GM21619 (cell line): ENCODE measurements at regions not wholly inside any gene's neighbourhood (a gene's known extent, or its start where the extent isn't known, plus 50 kb on each side); places are given as distances from the start of the nearest gene placed in this dataset.

Source experiments
- ATAC-seq: cut with Tn5 transposase; IDR thresholded peaks from one replicate; pipeline ENCODE4 v1.9.1; 2021; ENCODE audit not compliant: unreplicated experiment

DNA sequence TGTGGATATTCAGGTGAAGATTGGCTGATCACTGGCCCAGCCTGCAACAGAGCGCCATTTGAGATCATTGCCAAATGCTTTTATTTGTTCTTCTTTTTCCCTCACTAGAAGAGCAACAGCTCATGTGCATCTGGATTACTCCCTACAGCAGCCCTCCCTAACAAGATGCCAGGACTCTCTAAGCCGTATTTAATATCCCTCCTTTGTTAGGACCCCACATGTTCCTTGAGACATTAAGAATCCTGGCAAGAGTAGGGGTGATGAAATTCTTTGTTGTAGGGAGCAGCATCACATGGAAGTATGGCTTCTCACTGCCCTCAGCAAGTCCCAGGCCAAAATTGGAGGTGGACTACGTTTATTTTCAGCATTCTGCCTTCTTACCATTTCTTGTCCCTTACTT lies 167.8 kb downstream of the PAX1 start:
- ATAC-seq = no peak

DNA sequence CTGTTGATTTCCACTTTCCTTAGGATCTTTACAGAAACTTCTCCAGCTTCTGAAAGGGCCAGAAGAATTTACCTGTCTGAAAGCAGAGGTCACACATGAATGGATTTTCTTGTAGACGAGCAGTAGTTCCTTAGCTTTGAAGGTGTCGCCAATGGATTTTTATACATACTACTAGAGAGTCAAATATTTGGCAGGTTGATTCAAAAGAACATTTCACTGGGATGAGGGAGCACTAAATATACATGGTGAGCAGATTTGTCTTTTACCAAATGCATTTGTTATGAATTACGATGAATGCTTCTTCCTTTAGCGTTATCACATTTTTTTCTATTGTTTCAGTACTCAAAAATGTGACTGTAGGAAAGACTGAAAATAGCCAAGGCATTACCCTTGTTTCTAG lies 162.3 kb downstream of the PAX1 start:
- no peak for ATAC-seq

DNA sequence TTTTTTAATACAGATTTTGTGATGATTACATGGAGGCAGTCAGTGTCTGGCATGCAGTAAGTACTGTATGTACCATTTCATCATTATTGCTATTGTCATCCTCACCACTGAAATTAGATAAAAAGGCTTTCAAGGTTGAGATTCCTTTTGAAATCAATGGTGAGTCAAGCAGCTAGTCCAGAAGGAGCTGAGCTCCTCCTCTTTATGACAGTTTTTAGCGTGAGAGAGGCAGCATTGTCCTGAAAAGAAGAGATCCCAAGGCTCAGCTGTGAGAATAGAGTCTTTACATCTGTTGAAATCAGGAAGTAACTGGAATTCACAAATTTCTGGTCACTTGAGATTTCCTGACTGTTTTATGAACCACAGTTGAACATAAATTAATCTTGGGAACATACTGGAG lies 161.9 kb downstream of the PAX1 start:
- no peak for ATAC-seq

DNA sequence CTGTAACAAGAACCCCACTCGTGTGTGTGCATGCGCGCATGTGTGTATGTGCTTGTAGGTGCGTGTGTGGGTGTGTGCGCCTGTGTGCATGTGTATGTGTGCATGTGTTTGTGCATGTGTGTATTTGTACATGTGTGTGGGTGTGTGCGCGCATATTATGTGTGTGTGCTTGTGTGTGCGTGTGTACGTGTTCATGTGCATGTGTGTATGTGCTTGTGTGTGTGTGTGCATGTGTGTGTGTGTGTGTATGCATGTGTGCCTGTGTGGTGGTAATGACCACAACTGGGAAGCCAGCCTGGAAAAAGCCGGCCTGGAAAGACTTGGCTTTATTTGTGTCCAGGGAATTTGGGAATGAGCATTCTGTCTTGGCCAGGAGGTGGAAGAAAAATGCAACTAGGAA lies 157.5 kb downstream of the PAX1 start:
- no peak for ATAC-seq

DNA sequence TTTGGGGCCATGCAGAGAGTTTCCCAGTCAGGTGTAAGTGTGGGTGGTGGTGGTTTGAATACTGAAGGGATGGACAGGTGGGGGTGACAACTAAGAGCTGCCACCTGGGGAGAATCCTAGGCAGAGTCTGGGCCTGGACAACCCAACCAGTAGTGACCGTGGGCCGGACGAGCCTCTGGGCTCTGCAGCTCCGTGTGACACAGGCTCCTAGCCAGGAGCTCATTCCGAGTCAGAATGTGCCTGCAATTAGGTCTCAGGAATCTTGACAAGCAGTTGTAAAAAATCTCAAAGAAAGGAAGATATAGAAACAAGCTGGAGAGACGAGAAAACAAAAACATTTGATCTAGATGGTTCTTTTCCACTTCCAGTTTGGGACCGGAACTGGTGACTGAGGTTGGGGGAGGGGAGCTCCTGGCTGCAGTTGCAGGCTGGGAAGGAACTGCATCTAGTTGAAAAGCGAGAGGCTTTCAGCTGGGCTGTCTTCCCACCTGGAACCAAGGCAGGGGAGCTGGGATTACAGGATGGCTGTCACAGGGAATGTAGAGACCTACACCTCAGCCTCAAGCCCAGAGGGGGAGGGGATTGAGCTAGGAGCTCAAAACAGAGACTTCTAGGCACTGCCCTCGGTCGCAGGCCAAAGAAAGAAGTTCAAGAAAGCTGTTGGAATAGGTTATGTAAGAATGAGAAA lies 156.9 kb downstream of the PAX1 start:
- no peak for ATAC-seq

DNA sequence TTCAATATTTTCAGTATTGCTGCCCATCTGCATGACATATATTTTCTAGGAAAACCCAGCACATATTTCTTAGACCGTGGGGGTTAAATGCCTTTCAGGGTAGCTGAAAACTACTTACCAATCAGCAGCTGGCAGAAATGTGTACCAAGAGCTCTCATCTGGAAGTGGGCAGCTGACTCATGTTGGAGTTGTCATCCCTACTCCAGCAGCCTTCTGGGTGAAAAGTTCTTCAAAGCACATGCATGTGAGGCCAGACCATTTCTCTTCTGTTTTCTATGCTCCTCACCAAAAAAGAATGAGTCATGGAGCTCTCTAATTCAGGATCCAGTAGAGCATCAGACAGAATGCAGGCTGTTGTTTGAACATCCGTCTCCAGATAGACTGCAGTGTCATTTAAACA lies 135.5 kb downstream of the PAX1 start:
- ATAC-seq = no peak

DNA sequence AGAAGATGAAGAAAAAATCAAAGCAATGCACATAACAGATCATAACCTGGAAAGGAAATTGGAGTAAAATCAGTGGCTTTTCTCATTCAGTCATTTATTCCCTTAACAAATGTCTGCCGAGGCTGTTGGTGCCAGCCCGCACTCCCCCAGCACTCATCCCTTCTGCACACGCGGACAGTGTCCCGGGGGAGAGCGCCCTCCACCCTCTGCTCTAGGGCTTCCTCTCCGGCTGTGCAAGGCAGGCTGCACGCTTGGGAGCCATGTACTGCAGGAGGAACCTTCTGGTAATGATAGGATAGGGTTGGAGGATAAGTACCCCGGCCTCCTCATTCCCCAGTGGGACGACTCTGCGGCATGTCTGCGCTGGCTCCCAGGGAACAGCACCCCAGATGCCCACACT lies 134.5 kb downstream of the PAX1 start:
- no peak for ATAC-seq

DNA sequence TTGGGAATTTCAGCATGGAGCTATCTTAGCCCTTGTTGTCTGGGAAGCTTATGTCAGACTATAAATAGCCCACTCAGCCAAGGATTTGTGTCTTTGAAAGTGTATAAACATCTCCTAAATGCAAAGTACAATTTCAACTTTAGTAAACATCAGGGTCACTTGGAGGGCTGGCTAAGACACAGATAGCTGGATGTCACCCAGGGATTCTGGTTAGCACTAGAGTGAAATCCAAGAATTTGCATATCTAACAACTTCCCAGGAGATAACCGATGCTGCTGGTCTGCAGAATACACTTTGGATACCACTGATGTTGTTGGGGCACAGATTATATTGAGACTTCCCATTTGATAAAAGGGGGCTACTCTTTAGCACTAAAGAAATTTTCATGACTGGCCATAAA lies 130.9 kb downstream of the PAX1 start:
- no peak for ATAC-seq

DNA sequence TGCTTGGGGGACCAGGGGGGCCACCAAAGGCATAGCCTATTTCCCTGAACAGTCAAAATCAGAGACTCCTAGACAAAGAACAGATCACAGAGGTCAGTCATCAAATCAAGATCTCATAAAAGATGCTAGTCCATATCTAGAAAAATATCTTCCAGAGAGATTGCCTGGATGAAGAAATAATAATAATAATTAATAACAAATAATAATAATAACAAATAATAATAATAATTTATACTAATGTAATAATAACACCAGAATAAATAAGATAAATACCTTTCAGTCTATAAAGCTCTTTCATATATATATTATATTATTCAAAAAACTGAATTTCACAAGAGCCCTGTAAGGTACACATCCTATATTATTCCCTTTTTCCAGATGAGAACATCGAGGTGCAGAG lies 129.6 kb downstream of the PAX1 start:
- no peak for ATAC-seq

DNA sequence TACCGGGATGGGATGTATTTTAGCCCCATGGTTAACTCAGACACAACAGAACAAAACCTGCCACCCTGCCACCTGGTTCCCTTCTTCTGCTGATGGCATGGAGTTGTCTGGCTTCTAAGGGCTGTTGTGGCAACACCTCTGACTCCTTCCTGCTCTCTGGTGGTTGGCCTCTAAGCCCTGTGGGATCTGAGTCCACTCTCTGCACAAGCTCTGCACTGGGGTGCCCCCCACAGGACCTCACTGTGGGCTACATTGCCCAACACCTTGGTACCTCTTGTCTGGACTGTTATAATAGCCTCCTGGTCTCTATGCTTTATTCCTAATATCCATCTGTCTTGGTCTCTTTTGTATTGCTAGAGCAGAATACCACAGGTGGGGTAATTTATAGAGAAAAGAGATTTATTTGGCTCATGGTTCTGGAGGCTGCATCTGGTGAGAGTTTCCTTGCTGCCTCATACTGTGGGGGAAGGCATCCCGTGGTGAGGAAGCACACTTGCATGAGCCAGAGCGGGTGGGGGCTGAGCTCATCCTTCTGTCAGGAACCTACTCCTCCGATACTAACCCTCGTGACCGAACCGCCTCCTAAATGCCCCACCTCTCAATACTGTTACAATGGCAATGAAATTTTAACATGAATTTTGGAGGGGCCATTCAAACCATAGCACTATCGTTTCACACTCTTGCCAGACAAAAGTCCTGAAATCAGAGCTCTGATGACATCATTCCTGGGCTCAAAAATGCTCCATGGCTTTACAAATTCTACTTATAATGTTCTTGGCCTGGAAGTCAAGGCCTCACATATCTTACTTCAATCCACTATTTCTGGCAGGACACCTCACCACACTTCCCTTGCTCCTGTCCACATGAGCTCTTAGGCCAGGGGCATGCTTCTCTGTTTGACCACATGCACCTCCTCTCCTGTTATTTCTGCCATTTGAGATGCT lies 127.2 kb downstream of the PAX1 start:
- no peak for ATAC-seq

DNA sequence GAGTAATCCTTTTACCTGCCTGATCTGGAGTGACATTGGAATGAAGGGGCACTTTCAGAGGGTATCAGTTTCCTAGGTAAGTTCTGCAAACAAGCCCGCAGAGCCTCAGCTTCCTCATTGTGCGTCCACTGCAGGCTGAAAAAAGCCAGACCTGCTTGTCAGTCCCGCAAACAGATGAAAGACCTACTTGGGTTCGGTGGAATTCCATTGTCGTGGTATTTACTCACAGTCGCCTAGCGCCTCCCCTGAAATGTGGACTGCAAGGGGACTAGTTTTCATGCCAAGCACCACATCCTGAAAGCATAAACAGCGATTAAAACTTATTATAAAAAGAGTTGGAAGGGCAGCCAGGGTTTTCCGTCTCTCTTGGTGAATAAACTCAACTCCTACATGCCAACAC lies 121.5 kb downstream of the PAX1 start:
- ATAC-seq = no peak

DNA sequence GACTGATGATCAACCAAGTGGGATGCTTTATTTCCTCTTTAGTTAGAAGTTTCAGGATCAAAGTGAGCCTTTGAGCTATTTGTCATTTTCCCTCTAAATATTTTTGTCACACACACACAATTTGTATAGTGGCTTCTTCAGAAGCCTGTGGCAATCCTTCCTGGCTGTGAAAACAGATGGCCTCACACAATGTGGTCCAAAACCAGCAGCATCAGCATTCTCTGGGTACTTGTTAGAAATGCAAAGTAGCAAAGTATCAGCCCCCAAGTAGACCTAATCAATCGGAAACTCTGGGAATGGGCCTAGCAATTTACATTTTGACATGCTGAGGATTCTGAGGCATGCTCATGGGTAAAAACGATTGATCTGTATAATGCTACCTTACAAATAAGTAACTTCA lies 115.9 kb downstream of the PAX1 start:
- ATAC-seq = no peak

DNA sequence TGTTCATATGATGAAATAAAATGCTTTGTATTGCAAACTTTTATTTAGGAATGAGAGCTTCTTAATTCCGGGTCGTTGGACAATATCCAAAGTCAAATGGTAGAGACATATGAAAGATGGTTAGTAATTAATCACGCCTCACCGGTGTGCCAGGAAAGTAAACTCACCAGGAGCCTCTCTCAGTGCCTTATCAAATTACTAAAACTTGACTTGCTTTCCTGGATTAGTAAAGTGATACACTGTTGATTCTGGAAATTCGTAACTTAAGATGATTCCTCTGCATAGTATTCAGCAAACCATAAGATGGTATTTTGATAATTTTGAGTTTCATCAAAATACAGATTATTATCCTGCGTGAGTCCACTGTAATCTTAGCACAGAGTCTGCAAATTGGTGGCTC lies 115.2 kb downstream of the PAX1 start:
- no peak for ATAC-seq

DNA sequence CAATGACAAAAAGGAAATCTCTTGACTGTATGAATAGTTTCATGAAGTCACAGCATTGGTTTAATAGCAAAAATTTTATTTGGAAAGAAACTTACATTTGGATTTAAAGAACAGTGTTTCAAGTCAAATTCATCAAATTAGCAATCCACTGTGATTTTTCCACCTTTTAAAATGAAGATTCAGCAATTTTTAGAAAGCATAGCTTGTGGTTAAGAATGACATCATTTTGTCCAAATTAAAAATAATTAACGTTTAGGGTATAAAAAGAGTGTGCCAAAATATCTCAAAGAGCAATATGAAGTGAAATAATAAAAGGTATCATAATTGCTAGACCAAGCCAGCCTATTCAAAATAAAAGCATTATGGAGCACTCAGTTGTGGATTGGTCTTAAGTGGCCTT lies 114.6 kb downstream of the PAX1 start:
- no peak for ATAC-seq

DNA sequence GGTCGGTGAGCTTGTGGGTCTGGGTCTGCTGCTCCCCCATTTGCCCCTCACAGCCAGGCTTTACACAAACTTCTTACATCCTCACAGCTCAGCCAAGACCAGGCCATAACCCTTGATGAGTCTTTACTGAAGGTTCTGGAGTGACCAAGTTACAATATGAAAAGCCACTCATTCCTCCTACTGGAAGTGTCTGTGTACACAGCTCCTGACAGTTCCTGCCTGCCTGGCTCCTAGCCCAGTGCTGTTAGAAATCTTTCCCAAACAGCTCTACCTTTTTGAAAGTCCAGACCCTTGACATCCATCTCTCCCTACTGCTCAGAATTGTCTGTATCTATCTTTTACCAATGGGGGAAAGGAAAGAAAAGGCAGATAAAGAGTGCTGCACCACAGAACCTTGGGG lies 106.9 kb downstream of the PAX1 start:
- ATAC-seq = no peak

DNA sequence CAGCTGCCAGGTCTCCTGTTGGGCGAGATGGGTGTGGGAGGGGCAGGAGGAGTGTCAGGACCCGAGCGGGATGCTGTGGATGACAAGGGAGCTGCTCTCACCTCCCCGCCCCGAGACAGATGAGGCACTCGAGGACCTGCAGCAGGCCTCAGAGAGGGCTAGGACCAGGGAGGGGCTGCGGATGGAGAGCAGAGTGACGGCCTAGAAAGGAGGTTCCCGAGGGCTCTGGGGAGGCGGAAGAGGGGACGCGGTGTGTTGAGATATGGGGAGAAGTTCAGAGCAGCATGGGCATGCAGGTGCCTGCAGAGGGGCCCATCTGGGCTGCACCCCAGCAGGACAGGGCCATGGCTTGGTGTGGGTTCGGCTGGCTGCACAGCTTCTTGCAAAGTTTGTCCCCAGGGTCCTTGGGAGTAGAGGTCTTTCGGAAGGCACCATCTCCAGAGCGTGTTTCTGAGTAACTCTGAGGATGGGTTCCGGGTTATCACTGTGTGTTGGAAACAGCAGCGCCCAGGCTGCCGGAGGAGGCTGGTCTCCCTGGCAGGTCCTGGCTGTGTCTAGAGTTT lies 104.6 kb downstream of the PAX1 start:
- no peak for ATAC-seq

DNA sequence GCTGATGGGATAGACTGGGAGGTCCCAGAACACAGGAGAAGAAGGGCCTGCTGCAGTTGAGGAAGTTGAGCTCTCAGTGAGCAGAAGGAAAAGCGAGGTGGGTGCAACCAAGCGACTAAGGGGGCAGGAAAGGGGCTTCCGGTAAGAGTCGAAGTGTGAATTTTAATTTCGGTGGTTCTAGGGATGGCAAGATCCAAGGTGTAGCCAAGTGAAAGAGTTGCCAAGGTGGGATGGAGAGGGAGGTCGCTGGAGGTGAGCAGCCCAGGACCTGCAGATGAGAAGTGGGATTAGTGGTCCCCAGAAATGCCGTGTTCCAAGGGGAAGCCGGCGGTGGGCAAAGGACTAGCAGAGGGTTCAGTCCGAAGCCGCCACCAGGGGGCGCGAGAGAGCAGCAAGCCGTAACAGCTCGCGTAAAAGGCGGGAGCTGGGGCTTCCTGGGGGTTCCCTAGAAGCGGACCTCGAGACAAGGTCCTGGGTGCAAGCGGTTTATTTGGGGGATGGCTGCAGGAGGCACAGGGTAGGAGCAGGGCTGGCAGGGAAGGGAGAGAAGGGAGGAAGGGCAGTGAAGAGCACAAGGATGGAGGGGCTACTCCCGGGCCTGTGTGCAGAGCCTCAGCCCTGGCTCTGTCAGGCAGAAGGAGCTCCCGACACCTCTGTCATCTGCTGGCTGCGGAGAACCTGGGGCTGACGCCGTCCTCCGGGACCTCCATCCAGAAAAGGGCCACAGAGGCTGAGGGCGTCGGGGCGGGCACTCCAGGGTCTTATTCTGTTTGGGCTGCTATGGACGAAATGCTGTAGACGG lies 103.6 kb downstream of the PAX1 start:
- no peak for ATAC-seq

DNA sequence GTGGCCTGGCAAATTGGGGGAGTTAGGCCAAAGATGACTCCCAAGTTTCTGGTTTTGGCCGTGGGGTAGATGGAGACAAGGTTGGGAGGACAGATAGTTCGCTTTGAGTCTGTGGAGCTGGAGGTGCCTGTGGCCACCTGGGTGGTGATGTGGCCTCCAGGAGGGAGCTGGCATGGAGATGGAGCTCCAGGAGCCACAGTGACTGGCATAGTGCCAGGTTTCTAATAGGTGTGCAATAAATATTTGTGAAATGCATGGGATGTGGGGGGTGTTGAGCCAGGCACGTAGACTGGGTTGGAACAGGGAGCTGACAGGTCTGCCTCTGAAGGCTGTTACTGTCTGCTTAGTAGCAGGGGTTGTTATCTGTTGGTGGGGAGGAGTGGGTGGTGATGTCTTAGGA lies 102.7 kb downstream of the PAX1 start:
- ATAC-seq = no peak

DNA sequence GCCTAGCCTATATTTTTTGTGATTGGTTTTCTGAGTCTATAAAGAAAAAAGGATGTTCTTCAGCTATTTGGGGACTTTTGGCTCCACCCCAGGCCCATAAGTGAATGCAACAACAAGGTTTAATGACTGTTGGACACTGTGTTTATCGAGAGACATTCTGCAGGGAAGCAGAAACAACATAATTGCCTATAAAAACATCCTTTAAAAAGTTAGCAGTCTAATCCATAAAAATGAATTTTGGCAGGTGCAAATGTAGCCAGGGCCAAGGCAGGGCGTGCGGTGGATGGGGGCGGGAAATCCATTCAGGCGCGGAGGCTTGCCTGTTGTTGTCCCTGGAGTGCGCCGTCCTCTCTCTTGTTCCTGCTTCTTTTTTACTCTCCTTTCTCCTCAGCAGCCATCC lies 99.3 kb downstream of the PAX1 start:
- ATAC-seq = no peak

DNA sequence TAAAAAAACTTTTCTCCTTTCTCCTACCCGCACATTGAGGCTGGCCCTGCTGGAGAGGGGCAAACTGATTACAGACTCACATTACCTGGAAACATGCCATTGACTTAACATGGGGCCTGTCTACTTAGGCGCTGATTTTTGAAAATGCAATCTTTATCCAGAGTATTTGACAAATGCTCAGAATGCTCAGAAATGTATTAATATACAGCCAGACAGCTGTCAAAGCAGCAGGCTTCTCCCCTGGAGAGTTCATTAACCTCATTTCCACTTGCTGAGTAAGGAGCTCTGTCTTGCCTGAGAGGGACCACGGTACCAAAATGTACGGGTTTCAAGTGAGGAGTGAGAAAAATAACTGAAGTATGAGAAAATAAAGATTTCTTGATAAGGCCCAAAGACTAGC lies 95.7 kb downstream of the PAX1 start:
- ATAC-seq = no peak

DNA sequence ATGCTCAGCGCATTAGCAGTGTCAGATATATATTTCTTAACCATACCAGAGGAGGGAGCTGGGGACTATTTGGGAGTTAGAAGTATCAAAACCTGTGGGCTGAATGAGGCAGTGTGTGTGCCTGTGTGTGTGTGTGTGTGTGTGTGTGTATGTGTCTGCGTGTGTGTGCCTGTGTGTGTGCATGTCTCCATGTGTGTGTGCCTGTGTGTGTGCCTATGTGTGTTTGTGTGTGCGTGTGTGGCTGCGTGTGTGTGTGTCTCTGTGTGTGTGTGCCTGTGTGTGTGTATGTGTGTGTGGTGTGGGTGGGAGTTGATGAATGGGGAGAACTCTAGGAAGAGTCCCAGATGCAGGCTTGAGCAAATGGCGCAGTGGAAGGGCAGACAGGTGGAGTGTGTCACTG lies 92.9 kb downstream of the PAX1 start:
- no peak for ATAC-seq
